Gastroesophageal sphincter (tissue), 3 donors: ENCODE measurements at regions not wholly inside any gene's neighbourhood (a gene's known extent, or its start where the extent isn't known, plus 50 kb on each side); places are given as distances from the start of the nearest gene placed in this dataset.
A peak's percentile ranks its signal among the peaks of the same experiment; 100 is the strongest.

ENCODE experiments used
- EP300 ChIP-seq: sonication (generic); formaldehyde crosslinking; IDR thresholded peaks from one replicate; pipeline ENCODE4 v1.6.1; 2017; ENCODE audit warnings: antibody characterized with exemption, mild to moderate bottlenecking
- POLR2A ChIP-seq, 2 donors: fragments of 450-650 bp; IDR thresholded peaks; one replicate each; pipeline ENCODE4 v1.6.1; 2017; ENCODE audit warnings: antibody characterized with exemption in 2 of 2, mild to moderate bottlenecking in 2 of 2, moderate library complexity in 1 of 2
- POLR2AphosphoS5 ChIP-seq: sonication (generic); formaldehyde crosslinking; IDR thresholded peaks from one replicate; pipeline ENCODE4 v1.6.1; 2017; ENCODE audit warnings: antibody characterized with exemption
- TF ChIP-seq, protein P1 (sequence below), 4 experiments: fragments of 200-600 bp in 2 of 4; fragments of 450-650 bp in 2 of 4; sonication (generic) in 1 of 4; IDR thresholded peaks; one replicate each; pipeline ENCODE4 v1.5.1; 2017 to 2019; ENCODE audit warnings: antibody characterized with exemption in 4 of 4, mild to moderate bottlenecking in 2 of 4, moderate library complexity in 2 of 4

- TF ChIP-seq, protein P1, sequence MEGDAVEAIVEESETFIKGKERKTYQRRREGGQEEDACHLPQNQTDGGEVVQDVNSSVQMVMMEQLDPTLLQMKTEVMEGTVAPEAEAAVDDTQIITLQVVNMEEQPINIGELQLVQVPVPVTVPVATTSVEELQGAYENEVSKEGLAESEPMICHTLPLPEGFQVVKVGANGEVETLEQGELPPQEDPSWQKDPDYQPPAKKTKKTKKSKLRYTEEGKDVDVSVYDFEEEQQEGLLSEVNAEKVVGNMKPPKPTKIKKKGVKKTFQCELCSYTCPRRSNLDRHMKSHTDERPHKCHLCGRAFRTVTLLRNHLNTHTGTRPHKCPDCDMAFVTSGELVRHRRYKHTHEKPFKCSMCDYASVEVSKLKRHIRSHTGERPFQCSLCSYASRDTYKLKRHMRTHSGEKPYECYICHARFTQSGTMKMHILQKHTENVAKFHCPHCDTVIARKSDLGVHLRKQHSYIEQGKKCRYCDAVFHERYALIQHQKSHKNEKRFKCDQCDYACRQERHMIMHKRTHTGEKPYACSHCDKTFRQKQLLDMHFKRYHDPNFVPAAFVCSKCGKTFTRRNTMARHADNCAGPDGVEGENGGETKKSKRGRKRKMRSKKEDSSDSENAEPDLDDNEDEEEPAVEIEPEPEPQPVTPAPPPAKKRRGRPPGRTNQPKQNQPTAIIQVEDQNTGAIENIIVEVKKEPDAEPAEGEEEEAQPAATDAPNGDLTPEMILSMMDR (IDR thresholded peaks at IDR 0.05), result no peak
- peak; percentile 48 for TF ChIP-seq POLR2AphosphoS5
- no peak for TF ChIP-seq POLR2A (IDR thresholded peaks at IDR 0.05)
- TF ChIP-seq EP300, result no peak
These were observed 323.6 kb downstream of the CD83 start for GRCh38 chr6:14440940-14441781.
